ENCODE measurements at regions not wholly inside any gene's neighbourhood (a gene's known extent, or its start where the extent isn't known, plus 50 kb on each side); places are given as distances from the start of the nearest gene placed in this dataset.

DNA sequence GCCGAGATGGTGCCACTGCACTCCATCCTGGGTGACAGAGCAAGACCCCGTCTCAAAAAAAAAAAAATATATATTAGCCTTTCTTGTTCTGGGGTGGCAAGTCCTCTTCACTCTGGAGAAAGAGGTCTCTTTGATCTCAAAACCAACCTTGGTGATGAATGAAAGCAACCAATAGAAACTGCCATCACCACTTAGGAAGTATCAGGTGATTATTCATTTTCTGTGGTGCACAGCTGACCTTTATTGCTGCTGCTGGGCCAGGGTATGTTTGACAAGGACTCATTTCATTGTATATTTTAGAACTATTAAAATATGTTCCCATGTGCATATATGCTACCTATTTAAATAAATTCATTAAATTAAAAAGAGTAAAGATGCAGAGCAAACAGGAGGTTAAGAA, 76.0 kb upstream of the KIT start:
- no peak for DNase-seq
- no peak overlapping the region for H3K4me2 ChIP-seq
- ChIA-PET CTCF (no interaction called here), POLR2A (no interaction called here)
- H2AFZ ChIP-seq (ENCODE audit: low read depth): no peak overlapping the region
- no peak overlapping the region for H3K27ac ChIP-seq (ENCODE audit: low read depth in 2 of 2, low read length in 1 of 2)
- no peak for TF ChIP-seq FOXM1 (IDR thresholded peaks at IDR 0.05; ENCODE audit: low read depth)
- no peaks in the 10 kb centered on the region for H3F3A ChIP-seq (replicated peaks; ENCODE audit: insufficient read depth)
- H3K36me3 ChIP-seq (replicated peaks in 1 of 2; ENCODE audit: control insufficient read depth in 1 of 2, insufficient read depth in 2 of 2, low read length in 1 of 2): no peaks in the 10 kb centered on the region
- WGBS (ENCODE audit: low lambda C conversion rate): 25% methylated on average over 2 of the region's 2 CpGs
- H3K9ac ChIP-seq: no peak overlapping the region
- H3K9me3 ChIP-seq: no peaks in the 10 kb centered on the region
- no peak overlapping the region for H3K4me3 ChIP-seq (ENCODE audit: low read depth in 2 of 2, low read length in 1 of 2)
- H3K79me2 ChIP-seq (ENCODE audit: insufficient read depth): no peaks in the 10 kb centered on the region
- no peaks in the 10 kb centered on the region for H3K4me1 ChIP-seq (ENCODE audit: control insufficient read depth in 1 of 2, insufficient read depth in 2 of 2, low read depth in 1 of 2, low read length in 1 of 2)
- no peaks in the 10 kb centered on the region for H4K20me1 ChIP-seq (ENCODE audit: insufficient read depth)
- no peaks in the 10 kb centered on the region for H3K27me3 ChIP-seq (ENCODE audit: insufficient read depth)
- no peaks in the 10 kb centered on the region for H3K9me2 ChIP-seq

DNA sequence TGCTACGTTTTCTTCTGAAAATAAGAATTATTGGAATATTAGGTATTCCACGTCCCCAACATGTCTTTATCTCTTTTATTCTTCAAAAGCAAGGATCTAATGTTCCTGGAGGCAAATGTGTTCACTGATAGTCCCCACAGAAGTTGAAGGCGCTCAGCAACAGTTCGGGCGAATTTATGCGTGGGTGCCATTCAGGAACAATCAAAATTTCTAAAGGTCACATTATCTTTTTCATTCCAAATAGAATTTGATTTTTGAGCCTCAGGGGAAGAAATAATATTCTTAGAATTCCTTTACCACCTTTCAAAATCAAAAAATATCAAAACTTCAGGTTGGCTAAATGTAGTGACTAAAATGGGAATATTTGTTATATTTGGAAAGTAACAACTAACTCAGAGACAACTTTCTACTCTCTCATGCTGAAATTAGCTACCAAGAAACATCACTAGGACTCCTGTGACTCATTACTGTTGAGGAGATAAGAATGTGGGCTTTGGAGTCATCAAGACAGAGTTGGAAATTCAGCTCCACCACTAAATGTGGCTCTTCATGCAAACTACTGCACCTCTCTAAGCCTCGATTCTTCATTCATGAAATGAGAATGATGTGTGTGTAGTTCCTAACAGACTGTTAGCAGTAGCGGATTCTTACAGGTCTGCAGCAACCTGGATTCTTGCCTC, 72.3 kb upstream of the KIT start:
- Histone ChIP-seq H3K4me3 (ENCODE audit: low read depth in 2 of 2, low read length in 1 of 2) (no peak overlapping the region), H3K27ac (ENCODE audit: low read depth in 2 of 2, low read length in 1 of 2) (no peak overlapping the region), H3K9me3 (no peaks in the 10 kb centered on the region), H3K36me3 (replicated peaks in 1 of 2; ENCODE audit: control insufficient read depth in 1 of 2, insufficient read depth in 2 of 2, low read length in 1 of 2) (no peaks in the 10 kb centered on the region), H3K9me2 (no peaks in the 10 kb centered on the region), H3K79me2 (ENCODE audit: insufficient read depth) (no peaks in the 10 kb centered on the region), H3K4me1 (ENCODE audit: control insufficient read depth in 1 of 2, insufficient read depth in 2 of 2, low read depth in 1 of 2, low read length in 1 of 2) (no peaks in the 10 kb centered on the region), H2AFZ (ENCODE audit: low read depth) (no peak overlapping the region), H3K9ac (no peak overlapping the region), H3F3A (replicated peaks; ENCODE audit: insufficient read depth) (no peaks in the 10 kb centered on the region), H3K27me3 (ENCODE audit: insufficient read depth) (no peaks in the 10 kb centered on the region), H4K20me1 (ENCODE audit: insufficient read depth) (no peaks in the 10 kb centered on the region), H3K4me2 (peak overlapping the region; percentile 14; the same call in 1 of the 2 replicates)
- no peak for DNase-seq
- CTCF ChIA-PET: no interaction called here
- 59% methylated on average over 8 of the region's 8 CpGs for WGBS (ENCODE audit: low lambda C conversion rate)
- POLR2A ChIA-PET: no interaction called here
- TF ChIP-seq CTCF (IDR thresholded peaks at IDR 0.05): no peak
- no peak for TF ChIP-seq JUND (IDR thresholded peaks at IDR 0.05)
- no peak for TF ChIP-seq IRF3 (IDR thresholded peaks at IDR 0.05; ENCODE audit: low read depth, low read length)
- no peak for TF ChIP-seq SMC3 (IDR thresholded peaks at IDR 0.05; ENCODE audit: low read depth, low read length)
- TF ChIP-seq RXRA (IDR thresholded peaks at IDR 0.05; ENCODE audit: borderline replicate concordance, low read depth): no peak
- no peak for TF ChIP-seq YY1 (IDR thresholded peaks at IDR 0.05; ENCODE audit: low read depth)
- TF ChIP-seq MXI1 (IDR thresholded peaks at IDR 0.05; ENCODE audit: low read depth, low read length): no peak
- TF ChIP-seq GATA2 (CRISPR knock-in tag; IDR thresholded peaks at IDR 0.05): no peak
- TF ChIP-seq, protein P1, sequence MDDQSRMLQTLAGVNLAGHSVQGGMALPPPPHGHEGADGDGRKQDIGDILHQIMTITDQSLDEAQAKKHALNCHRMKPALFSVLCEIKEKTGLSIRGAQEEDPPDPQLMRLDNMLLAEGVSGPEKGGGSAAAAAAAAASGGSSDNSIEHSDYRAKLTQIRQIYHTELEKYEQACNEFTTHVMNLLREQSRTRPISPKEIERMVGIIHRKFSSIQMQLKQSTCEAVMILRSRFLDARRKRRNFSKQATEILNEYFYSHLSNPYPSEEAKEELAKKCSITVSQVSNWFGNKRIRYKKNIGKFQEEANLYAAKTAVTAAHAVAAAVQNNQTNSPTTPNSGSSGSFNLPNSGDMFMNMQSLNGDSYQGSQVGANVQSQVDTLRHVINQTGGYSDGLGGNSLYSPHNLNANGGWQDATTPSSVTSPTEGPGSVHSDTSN (IDR thresholded peaks at IDR 0.05): no peak
- no peak for TF ChIP-seq TEAD4 (IDR thresholded peaks at IDR 0.05; ENCODE audit: borderline replicate concordance, insufficient read depth)
- TF ChIP-seq CHD2 (IDR thresholded peaks at IDR 0.05; ENCODE audit: low read length, partially characterized antibody): no peak
- TF ChIP-seq FOXM1 (IDR thresholded peaks at IDR 0.05; ENCODE audit: low read depth): no peak
- TF ChIP-seq, protein P2, sequence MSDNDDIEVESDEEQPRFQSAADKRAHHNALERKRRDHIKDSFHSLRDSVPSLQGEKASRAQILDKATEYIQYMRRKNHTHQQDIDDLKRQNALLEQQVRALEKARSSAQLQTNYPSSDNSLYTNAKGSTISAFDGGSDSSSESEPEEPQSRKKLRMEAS (IDR thresholded peaks at IDR 0.05; ENCODE audit: low read depth): no peak
- no peak for TF ChIP-seq USF1 (IDR thresholded peaks at IDR 0.05; ENCODE audit: borderline replicate concordance, low read depth)
- TF ChIP-seq SIN3A (IDR thresholded peaks at IDR 0.05; ENCODE audit: borderline replicate concordance, low read depth, low read length): no peak
